HepG2 (cell line): ENCODE measurements at regions not wholly inside any gene's neighbourhood (a gene's known extent, or its start where the extent isn't known, plus 50 kb on each side); places are given as distances from the start of the nearest gene placed in this dataset.

Source experiments
- ATAC-seq: fragments of 200-7000 bp; cut with Tn5 transposase; 3 replicates; pipeline ENCODE4 v1.9.1; 2020; ENCODE audit warnings: mild to moderate bottlenecking, moderate library complexity
- BruUV-seq: library from RNA; stranded (reverse); fragments of 400-500 nt; replicated peaks from 2 replicates; lab custom pipeline; 2021; lab: Mats Ljungman, UMichigan
- CTCF ChIA-PET: fragments of 300-600 bp; formaldehyde crosslinking; extraction: SDS; loops from one replicate; lab custom pipeline; 2021; ENCODE audit warnings: low total read pairs, inconsistent platforms, low intra/inter-chr PET ratio; lab: Yijun Ruan, JAX
- POLR2A ChIA-PET: fragments of 350-600 bp; sonication (Branson Sonifier 250); formaldehyde crosslinking; loops from one replicate; lab custom pipeline; 2020; ENCODE audit warnings: antibody characterized with exemption, inconsistent platforms; lab: Yijun Ruan, JAX
- DNase-seq: peaks from one replicate; pipeline ENCODE4 v3.0.0-alpha.2; 2015; ENCODE audit warnings: low spot score
- FAIRE-seq: peaks from 3 replicates; lab custom pipeline; 2011; peaks lifted over from hg19 to GRCh38; lab: Jason Lieb, UNC
- H2AFZ ChIP-seq: one replicate; pipeline ENCODE4 v1.6.1; 2011; ENCODE audit warnings: low read length, inconsistent platforms
- H3K27ac ChIP-seq: fragments of 300-600 bp; 3 replicates; pipeline ENCODE4 v1.8.0; 2011; ENCODE audit warnings: mixed run types, mild to moderate bottlenecking, mixed read lengths, low read length, inconsistent platforms; ENCODE audit not compliant: insufficient read depth; ENCODE audit errors: extremely low read length
- H3K27me3 ChIP-seq, 2 experiments: fragments of 200-600 bp in 1 of 2; 2 replicates in 1 of 2; 3 replicates in 1 of 2; pipeline versions ENCODE4 v1.6.0 to v1.8.0; 2011; ENCODE audit warnings: low read length in 2 of 2, mild to moderate bottlenecking in 2 of 2, moderate library complexity in 2 of 2, inconsistent platforms in 1 of 2; ENCODE audit not compliant: insufficient read depth in 2 of 2, control insufficient read depth in 1 of 2
- H3K36me3 ChIP-seq, 2 experiments: fragments of 200-600 bp in 1 of 2; replicated peaks in 1 of 2; 2 replicates in 1 of 2; 3 replicates in 1 of 2; pipeline versions ENCODE4 v1.5.1 to v1.8.0; 2011; ENCODE audit warnings: low read length in 2 of 2, inconsistent platforms in 1 of 2; ENCODE audit not compliant: insufficient read depth in 2 of 2, control insufficient read depth in 1 of 2
- H3K4me1 ChIP-seq: 2 replicates; pipeline ENCODE4 v1.5.1; 2012; ENCODE audit warnings: low read length, inconsistent platforms; ENCODE audit not compliant: insufficient read depth
- H3K4me2 ChIP-seq: 2 replicates; pipeline ENCODE4 v1.6.0; 2011; ENCODE audit warnings: low read depth, low read length, inconsistent platforms
- H3K4me3 ChIP-seq, 3 experiments: fragments of 200-600 bp in 1 of 3; sonication (generic), shearing (Covaris generic) in 1 of 3; replicated peaks in 1 of 3; 2 replicates each; pipeline ENCODE4 v1.5.1; 2011 to 2016; ENCODE audit warnings: low read length in 3 of 3, inconsistent platforms in 2 of 3, low read depth in 2 of 3, mild to moderate bottlenecking in 2 of 3, control low read depth in 1 of 3, mixed read lengths in 1 of 3; ENCODE audit not compliant: insufficient read depth in 1 of 3
- H3K79me2 ChIP-seq: one replicate; pipeline ENCODE4 v1.6.1; 2011; ENCODE audit warnings: low read length, inconsistent platforms; ENCODE audit not compliant: insufficient read depth
- H3K9ac ChIP-seq: 2 replicates; pipeline ENCODE4 v1.6.0; 2011; ENCODE audit warnings: mild to moderate bottlenecking, low read depth, low read length, inconsistent platforms; ENCODE audit not compliant: insufficient read depth
- H3K9me3 ChIP-seq: 2 replicates; pipeline ENCODE4 v1.5.1; 2012; ENCODE audit warnings: mild to moderate bottlenecking, low read length
- H4K20me1 ChIP-seq: 2 replicates; pipeline ENCODE4 v1.6.0; 2011; ENCODE audit warnings: inconsistent platforms, mild to moderate bottlenecking, low read length, moderate library complexity; ENCODE audit not compliant: insufficient read depth
- FLYWCH1 ChIP-seq: sonication (generic); formaldehyde crosslinking; IDR thresholded peaks from 2 replicates; pipeline ENCODE4 v1.8.1; 2023; ENCODE audit warnings: mild to moderate bottlenecking, missing genetic modification reagents
- FOXP1 ChIP-seq, 2 experiments: fragments of 450-650 bp in 1 of 2; IDR thresholded peaks; 2 replicates each; pipeline ENCODE4 v1.6.1; 2017 to 2018; ENCODE audit warnings: antibody characterized with exemption in 1 of 2
- KLF6 ChIP-seq: IDR thresholded peaks from 2 replicates; pipeline ENCODE4 v1.8.0; 2016; ENCODE audit warnings: missing biosample characterization, missing genetic modification reagents
- REPIN1 ChIP-seq: sonication (generic); formaldehyde crosslinking; IDR thresholded peaks from 2 replicates; pipeline ENCODE4 v1.8.0; 2022; ENCODE audit warnings: missing genetic modification reagents, low read depth, mild to moderate bottlenecking, borderline replicate concordance
- RXRA ChIP-seq: sonication (generic); formaldehyde crosslinking; IDR thresholded peaks from 2 replicates; pipeline ENCODE4 v1.5.1; 2020; ENCODE audit warnings: missing genetic modification reagents
- ZBTB38 ChIP-seq: sonication (generic); formaldehyde crosslinking; IDR thresholded peaks from 2 replicates; pipeline ENCODE4 v1.5.1; 2020; ENCODE audit warnings: mild to moderate bottlenecking, missing genetic modification reagents
- ZMYM4 ChIP-seq: sonication (generic); formaldehyde crosslinking; IDR thresholded peaks from 2 replicates; pipeline ENCODE4 v1.8.1; 2023; ENCODE audit warnings: mild to moderate bottlenecking, missing genetic modification reagents
- ZNF281 ChIP-seq: sonication (generic); formaldehyde crosslinking; IDR thresholded peaks from 2 replicates; pipeline ENCODE4 v1.4.0; 2020; ENCODE audit warnings: missing genetic modification reagents, borderline replicate concordance
- ZNF614 ChIP-seq: IDR thresholded peaks from 2 replicates; pipeline ENCODE4 v1.6.1; 2018; ENCODE audit warnings: missing biosample characterization, missing genetic modification reagents, inconsistent platforms, borderline replicate concordance
- WGBS: methylation state at CpG from one replicate; pipeline ENCODE4 v1.1.6; 2017; ENCODE audit warnings: low lambda C conversion rate; 5-methylcytosine and 5-hydroxymethylcytosine counted together
- in situ Hi-C: cut with HindIII; loops from 2 replicates; pipeline ENCODE4 v1.10.0; 2017; ENCODE audit warnings: low pct_unique_long_range_greater_than_20kb; ENCODE audit not compliant: extremely low pct_ligation_motif_present
- intact Hi-C: fragments of 100-400 bp; cut with micrococcal nuclease; formaldehyde crosslinking; loops from one replicate; pipeline ENCODE4 v1.10.0; 2022; ENCODE audit not compliant: unreplicated experiment
- TF ChIP-seq, protein P1 (sequence below): sonication (generic); formaldehyde crosslinking; IDR thresholded peaks from 2 replicates; pipeline ENCODE4 v1.4.0; 2020; ENCODE audit warnings: missing genetic modification reagents, borderline replicate concordance
- TF ChIP-seq, protein P2 (sequence below): sonication (generic); formaldehyde crosslinking; IDR thresholded peaks from 2 replicates; pipeline ENCODE4 v1.5.0; 2020; ENCODE audit warnings: mild to moderate bottlenecking, missing genetic modification reagents, borderline replicate concordance

DNA sequence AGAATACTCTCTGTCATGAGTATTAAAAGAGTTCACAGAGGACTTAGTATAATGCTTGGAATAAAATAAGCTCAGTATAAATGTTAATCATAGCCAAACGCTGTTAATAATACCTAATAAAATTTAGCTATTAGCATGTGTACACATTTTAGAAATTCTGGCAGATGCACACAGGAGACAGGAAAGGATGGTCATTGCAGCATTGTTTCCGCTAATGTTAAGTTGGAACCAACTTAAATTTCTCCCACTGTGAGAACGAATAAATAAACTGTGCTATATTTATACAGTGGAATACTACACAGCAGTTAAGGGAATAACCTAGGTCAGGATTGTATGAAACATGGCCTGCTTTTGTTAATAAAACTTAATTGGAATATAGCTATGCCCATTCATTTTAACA is 370.4 kb upstream of the TGFBR2 start:
- H3K27ac ChIP-seq = no peak overlapping the region

DNA sequence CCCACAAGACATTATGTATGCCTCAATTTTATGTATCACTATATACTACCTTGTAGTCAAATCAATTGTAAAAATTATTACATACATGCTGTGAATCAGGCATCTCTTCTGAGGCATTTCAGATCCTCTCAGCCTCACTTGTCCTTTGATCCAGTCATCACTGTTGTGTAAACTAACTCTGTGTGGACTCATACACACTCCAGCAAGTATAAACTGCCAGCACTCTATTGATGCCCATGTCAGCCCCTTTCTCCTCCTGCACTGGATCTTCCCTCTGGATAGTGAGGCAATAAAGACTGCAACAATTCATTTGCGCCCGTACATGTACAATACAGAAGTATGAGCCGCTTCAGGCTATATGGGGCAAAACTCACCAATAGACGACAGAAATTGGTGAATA is 364.7 kb upstream of the TGFBR2 start:
- H2AFZ ChIP-seq = no peak overlapping the region
- no peak overlapping the region; the same call in 1 of the 2 replicates for H3K9ac ChIP-seq
- POLR2A ChIA-PET = interaction anchor here (2.3 kb wide), 1 partner anchor 18 kb away, joined by 10 read pairs; no protein-coding TSS in a partner anchor
- peak overlapping the region; percentile 22 for H3K4me2 ChIP-seq
- WGBS = 26% methylated on average over 4 of the region's 4 CpGs
- CTCF ChIA-PET = no interaction called here
- H3K9me3 ChIP-seq = no peaks in the 10 kb centered on the region
- FAIRE-seq (peak; percentile 66), DNase-seq (peak; percentile 88), ATAC-seq (peak; percentile 100)
- intact Hi-C loops = loop anchor here (2.0 to 5.0 kb wide), 2 partner anchors 17 to 251 kb away; no protein-coding TSS in a partner anchor
- H4K20me1 ChIP-seq = no peaks in the 10 kb centered on the region
- BruUV-seq = no TSS peak
- in situ Hi-C loops = no loop called here
- no peaks in the 10 kb centered on the region for H3K36me3 ChIP-seq
- no peak overlapping the region for H3K4me3 ChIP-seq
- peaks cover 49% of the 10 kb centered on the region for H3K4me1 ChIP-seq
- H3K27me3 ChIP-seq = no peaks in the 10 kb centered on the region
- H3K79me2 ChIP-seq = no peaks in the 10 kb centered on the region
- peak overlapping the region; percentile 5 for H3K27ac ChIP-seq
- TF ChIP-seq FLYWCH1 (CRISPR knock-in tag) = no peak
- no peak for TF ChIP-seq ZNF281 (CRISPR knock-in tag)
- TF ChIP-seq, protein P1, sequence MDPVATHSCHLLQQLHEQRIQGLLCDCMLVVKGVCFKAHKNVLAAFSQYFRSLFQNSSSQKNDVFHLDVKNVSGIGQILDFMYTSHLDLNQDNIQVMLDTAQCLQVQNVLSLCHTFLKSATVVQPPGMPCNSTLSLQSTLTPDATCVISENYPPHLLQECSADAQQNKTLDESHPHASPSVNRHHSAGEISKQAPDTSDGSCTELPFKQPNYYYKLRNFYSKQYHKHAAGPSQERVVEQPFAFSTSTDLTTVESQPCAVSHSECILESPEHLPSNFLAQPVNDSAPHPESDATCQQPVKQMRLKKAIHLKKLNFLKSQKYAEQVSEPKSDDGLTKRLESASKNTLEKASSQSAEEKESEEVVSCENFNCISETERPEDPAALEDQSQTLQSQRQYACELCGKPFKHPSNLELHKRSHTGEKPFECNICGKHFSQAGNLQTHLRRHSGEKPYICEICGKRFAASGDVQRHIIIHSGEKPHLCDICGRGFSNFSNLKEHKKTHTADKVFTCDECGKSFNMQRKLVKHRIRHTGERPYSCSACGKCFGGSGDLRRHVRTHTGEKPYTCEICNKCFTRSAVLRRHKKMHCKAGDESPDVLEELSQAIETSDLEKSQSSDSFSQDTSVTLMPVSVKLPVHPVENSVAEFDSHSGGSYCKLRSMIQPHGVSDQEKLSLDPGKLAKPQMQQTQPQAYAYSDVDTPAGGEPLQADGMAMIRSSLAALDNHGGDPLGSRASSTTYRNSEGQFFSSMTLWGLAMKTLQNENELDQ = no peak
- TF ChIP-seq REPIN1 = no peak
- TF ChIP-seq RXRA (CRISPR knock-in tag) = no peak; the same call in 1 of the 2 replicates
- TF ChIP-seq KLF6 = no peak
- no peak for TF ChIP-seq ZBTB38
- 0 out of 2 replicates have a peak, but pooled peaks have one; percentile 30 for TF ChIP-seq ZNF614 (CRISPR knock-in tag)
- TF ChIP-seq ZMYM4 (CRISPR knock-in tag) = peak; percentile 81

More for the DNA sequence above, 370.4 kb upstream of the TGFBR2 start:
- FAIRE-seq (no peak), ATAC-seq (no peak), DNase-seq (no peak)
- H4K20me1 ChIP-seq = no peaks in the 10 kb centered on the region
- TF ChIP-seq FOXP1 (IDR thresholded peaks at IDR 0.05) (no peak), FOXP1 (CRISPR knock-in tag; IDR thresholded peaks at IDR 0.05) (no peak)
- TF ChIP-seq, protein P2, sequence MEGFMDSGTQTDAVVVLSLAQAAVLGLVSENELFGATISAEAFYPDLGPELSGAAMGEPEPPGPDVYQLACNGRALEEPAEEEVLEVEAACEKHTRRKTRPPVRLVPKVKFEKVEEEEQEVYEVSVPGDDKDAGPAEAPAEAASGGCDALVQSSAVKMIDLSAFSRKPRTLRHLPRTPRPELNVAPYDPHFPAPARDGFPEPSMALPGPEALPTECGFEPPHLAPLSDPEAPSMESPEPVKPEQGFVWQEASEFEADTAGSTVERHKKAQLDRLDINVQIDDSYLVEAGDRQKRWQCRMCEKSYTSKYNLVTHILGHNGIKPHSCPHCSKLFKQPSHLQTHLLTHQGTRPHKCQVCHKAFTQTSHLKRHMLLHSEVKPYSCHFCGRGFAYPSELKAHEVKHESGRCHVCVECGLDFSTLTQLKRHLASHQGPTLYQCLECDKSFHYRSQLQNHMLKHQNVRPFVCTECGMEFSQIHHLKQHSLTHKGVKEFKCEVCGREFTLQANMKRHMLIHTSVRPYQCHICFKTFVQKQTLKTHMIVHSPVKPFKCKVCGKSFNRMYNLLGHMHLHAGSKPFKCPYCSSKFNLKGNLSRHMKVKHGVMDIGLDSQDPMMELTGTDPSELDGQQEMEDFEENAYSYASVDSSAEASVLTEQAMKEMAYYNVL (CRISPR knock-in tag) = no peak
- H3K36me3 ChIP-seq = no peaks in the 10 kb centered on the region
- H3K4me1 ChIP-seq = peaks cover 41% of the 10 kb centered on the region
- ChIA-PET CTCF (no interaction called here), POLR2A (no interaction called here)
- H3K9ac ChIP-seq = no peak overlapping the region
- no peak overlapping the region for H3K4me3 ChIP-seq
- in situ Hi-C loops = no loop called here
- BruUV-seq = no TSS peak
- H2AFZ ChIP-seq = no peak overlapping the region
- intact Hi-C loops = no loop called here
- H3K79me2 ChIP-seq = no peaks in the 10 kb centered on the region
- no peaks in the 10 kb centered on the region for H3K9me3 ChIP-seq
- no peak overlapping the region for H3K4me2 ChIP-seq
- no peaks in the 10 kb centered on the region for H3K27me3 ChIP-seq
- WGBS = 98% methylated on average over 3 of the region's 3 CpGs
